ENCODE measurements at regions not wholly inside any gene's neighbourhood (a gene's known extent, or its start where the extent isn't known, plus 50 kb on each side); places are given as distances from the start of the nearest gene placed in this dataset.
A peak's percentile ranks its signal among the peaks of the same experiment; 100 is the strongest.

DNA sequence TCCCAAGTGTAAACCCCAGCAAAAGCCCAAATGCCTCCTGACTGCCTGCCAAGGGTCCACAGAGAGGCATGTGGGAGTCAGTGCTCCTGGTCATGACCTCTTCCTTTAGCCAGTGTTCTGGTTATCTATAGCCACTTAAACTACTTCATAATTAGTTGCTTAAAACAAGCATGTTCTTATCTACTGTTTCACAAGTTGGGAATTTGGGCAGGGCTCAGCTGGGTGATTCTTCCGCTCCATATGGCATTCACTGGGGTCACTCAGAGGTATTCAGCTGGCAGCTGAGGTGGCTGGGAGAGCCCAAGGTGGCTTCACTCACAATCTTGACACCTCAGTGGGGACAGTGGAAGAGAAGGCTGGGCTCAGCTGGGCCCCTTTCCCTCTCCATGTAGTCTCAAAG, 184.0 kb upstream of the RGS6 start (continued):
- TF ChIP-seq, protein P1, sequence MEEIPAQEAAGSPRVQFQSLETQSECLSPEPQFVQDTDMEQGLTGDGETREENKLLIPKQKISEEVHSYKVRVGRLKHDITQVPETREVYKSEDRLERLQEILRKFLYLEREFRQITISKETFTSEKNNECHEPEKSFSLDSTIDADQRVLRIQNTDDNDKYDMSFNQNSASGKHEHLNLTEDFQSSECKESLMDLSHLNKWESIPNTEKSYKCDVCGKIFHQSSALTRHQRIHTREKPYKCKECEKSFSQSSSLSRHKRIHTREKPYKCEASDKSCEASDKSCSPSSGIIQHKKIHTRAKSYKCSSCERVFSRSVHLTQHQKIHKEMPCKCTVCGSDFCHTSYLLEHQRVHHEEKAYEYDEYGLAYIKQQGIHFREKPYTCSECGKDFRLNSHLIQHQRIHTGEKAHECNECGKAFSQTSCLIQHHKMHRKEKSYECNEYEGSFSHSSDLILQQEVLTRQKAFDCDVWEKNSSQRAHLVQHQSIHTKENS (CRISPR knock-in tag; IDR thresholded peaks at IDR 0.05), result no peak
- TF ChIP-seq, protein P2, sequence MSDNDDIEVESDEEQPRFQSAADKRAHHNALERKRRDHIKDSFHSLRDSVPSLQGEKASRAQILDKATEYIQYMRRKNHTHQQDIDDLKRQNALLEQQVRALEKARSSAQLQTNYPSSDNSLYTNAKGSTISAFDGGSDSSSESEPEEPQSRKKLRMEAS (CRISPR knock-in tag; IDR thresholded peaks at IDR 0.05), result no peak
- TF ChIP-seq ZNF707 (CRISPR knock-in tag; conservative IDR thresholded peaks at IDR 0.05), result no peak
- TF ChIP-seq EP300 (IDR thresholded peaks at IDR 0.05; ENCODE audit: low read length), result peak; percentile 24; the same call in 1 of the 2 replicates
- TF ChIP-seq NCOA6 (IDR thresholded peaks at IDR 0.05), result no peak
- peak; percentile 36 to 54; a peak in 2 of 4 replicates for TF ChIP-seq KDM1A (IDR thresholded peaks at IDR 0.05)
- TF ChIP-seq, protein P3, sequence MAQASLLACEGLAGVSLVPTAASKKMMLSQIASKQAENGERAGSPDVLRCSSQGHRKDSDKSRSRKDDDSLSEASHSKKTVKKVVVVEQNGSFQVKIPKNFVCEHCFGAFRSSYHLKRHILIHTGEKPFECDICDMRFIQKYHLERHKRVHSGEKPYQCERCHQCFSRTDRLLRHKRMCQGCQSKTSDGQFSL (CRISPR knock-in tag; IDR thresholded peaks at IDR 0.05), result no peak
- TF ChIP-seq, protein P3 (tag; IDR thresholded peaks at IDR 0.05), result no peak
- TF ChIP-seq ZNF79 (CRISPR knock-in tag; IDR thresholded peaks at IDR 0.05; ENCODE audit: low read depth), result no peak
- TF ChIP-seq FOXJ3 (CRISPR knock-in tag; IDR thresholded peaks at IDR 0.05), result no peak
- TF ChIP-seq HNRNPLL (IDR thresholded peaks at IDR 0.05; ENCODE audit: low read depth, low read length, poor library complexity, severe bottlenecking), result no peak
- TF ChIP-seq SUPT5H (IDR thresholded peaks at IDR 0.05), result no peak
- TF ChIP-seq, protein P4, sequence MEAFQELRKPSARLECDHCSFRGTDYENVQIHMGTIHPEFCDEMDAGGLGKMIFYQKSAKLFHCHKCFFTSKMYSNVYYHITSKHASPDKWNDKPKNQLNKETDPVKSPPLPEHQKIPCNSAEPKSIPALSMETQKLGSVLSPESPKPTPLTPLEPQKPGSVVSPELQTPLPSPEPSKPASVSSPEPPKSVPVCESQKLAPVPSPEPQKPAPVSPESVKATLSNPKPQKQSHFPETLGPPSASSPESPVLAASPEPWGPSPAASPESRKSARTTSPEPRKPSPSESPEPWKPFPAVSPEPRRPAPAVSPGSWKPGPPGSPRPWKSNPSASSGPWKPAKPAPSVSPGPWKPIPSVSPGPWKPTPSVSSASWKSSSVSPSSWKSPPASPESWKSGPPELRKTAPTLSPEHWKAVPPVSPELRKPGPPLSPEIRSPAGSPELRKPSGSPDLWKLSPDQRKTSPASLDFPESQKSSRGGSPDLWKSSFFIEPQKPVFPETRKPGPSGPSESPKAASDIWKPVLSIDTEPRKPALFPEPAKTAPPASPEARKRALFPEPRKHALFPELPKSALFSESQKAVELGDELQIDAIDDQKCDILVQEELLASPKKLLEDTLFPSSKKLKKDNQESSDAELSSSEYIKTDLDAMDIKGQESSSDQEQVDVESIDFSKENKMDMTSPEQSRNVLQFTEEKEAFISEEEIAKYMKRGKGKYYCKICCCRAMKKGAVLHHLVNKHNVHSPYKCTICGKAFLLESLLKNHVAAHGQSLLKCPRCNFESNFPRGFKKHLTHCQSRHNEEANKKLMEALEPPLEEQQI (IDR thresholded peaks at IDR 0.05), result no peak
- TF ChIP-seq, protein P5, sequence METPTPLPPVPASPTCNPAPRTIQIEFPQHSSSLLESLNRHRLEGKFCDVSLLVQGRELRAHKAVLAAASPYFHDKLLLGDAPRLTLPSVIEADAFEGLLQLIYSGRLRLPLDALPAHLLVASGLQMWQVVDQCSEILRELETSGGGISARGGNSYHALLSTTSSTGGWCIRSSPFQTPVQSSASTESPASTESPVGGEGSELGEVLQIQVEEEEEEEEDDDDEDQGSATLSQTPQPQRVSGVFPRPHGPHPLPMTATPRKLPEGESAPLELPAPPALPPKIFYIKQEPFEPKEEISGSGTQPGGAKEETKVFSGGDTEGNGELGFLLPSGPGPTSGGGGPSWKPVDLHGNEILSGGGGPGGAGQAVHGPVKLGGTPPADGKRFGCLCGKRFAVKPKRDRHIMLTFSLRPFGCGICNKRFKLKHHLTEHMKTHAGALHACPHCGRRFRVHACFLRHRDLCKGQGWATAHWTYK (CRISPR knock-in tag; IDR thresholded peaks at IDR 0.05), result no peak
- TF ChIP-seq MECOM (CRISPR knock-in tag; IDR thresholded peaks at IDR 0.05), result no peak
- TF ChIP-seq ZNF217 (CRISPR knock-in tag; IDR thresholded peaks at IDR 0.05), result no peak
- no peak for TF ChIP-seq FOXK1 (CRISPR knock-in tag; IDR thresholded peaks at IDR 0.05; ENCODE audit: borderline replicate concordance)
- TF ChIP-seq, protein P6, sequence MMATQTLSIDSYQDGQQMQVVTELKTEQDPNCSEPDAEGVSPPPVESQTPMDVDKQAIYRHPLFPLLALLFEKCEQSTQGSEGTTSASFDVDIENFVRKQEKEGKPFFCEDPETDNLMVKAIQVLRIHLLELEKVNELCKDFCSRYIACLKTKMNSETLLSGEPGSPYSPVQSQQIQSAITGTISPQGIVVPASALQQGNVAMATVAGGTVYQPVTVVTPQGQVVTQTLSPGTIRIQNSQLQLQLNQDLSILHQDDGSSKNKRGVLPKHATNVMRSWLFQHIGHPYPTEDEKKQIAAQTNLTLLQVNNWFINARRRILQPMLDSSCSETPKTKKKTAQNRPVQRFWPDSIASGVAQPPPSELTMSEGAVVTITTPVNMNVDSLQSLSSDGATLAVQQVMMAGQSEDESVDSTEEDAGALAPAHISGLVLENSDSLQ (IDR thresholded peaks at IDR 0.05), result no peak
- TF ChIP-seq ZNF41 (CRISPR knock-in tag; conservative IDR thresholded peaks at IDR 0.05), result no peak
- no peak for TF ChIP-seq MAFG (tag; conservative IDR thresholded peaks at IDR 0.05)
- TF ChIP-seq, protein P7, sequence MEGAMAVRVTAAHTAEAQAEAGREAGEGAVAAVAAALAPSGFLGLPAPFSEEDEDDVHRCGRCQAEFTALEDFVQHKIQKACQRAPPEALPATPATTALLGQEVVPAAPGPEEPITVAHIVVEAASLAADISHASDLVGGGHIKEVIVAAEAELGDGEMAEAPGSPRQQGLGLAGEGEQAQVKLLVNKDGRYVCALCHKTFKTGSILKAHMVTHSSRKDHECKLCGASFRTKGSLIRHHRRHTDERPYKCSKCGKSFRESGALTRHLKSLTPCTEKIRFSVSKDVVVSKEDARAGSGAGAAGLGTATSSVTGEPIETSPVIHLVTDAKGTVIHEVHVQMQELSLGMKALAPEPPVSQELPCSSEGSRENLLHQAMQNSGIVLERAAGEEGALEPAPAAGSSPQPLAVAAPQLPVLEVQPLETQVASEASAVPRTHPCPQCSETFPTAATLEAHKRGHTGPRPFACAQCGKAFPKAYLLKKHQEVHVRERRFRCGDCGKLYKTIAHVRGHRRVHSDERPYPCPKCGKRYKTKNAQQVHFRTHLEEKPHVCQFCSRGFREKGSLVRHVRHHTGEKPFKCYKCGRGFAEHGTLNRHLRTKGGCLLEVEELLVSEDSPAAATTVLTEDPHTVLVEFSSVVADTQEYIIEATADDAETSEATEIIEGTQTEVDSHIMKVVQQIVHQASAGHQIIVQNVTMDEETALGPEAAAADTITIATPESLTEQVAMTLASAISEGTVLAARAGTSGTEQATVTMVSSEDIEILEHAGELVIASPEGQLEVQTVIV (CRISPR knock-in tag; IDR thresholded peaks at IDR 0.05; ENCODE audit: borderline replicate concordance), result no peak

Data from K562 (cell line).